ENCODE measurements at regions not wholly inside any gene's neighbourhood (a gene's known extent, or its start where the extent isn't known, plus 50 kb on each side); places are given as distances from the start of the nearest gene placed in this dataset.
A peak's percentile ranks its signal among the peaks of the same experiment; 100 is the strongest.
"Not testable (repeated sequence)": the region's sequence is repeated elsewhere in the genome, so short reads cannot be mapped to it uniquely, and the experiment has no call there.

GRCh38 chr6:6978731-6979130 lies 129.0 kb upstream of the RREB1 start:
- Mint-ChIP-seq H3K4me1 (peaks cover 5% of the 10 kb centered on the region), H3K4me3 (no peak overlapping the region), H3K27ac (no peak overlapping the region), H3K27me3 (peaks cover 6% of the 10 kb centered on the region), H3K9me3 (no peaks in the 10 kb centered on the region), H3K36me3 (no peaks in the 10 kb centered on the region)
- ATAC-seq = no peak

DNA sequence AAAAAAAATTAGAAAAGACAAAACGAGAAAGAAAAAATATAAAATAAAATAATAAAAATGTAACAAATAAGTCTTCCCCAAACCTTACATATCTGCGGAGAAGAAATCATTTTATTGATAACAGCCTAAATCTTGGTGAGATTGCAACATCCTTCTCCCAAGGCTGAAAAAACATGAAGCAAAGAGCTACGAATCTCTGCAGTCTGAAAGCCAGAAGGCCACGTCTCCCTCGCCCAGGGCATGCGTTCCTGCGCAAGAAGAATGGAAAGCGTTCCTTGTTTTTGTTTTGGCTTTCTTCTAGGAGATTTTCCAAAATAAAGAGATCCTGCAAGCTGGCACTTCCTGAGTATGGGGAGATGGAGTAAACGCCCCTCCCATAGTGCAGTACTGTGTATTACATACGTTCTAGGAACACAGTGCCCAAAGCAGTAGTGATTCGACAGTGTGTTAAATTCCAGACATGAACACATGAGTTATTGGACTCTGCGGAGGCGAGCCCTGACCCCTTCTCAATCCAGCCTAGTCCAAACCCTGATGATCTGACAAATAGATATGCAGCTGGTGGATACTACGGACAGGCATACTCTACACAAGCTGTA lies 126.7 kb upstream of the RREB1 start:
- Mint-ChIP-seq H3K36me3 (no peaks in the 10 kb centered on the region), H3K4me1 (peaks cover 5% of the 10 kb centered on the region), H3K27me3 (no peaks in the 10 kb centered on the region), H3K9me3 (no peaks in the 10 kb centered on the region), H3K4me3 (no peak overlapping the region), H3K27ac (no peak overlapping the region)
- ATAC-seq = no peak

DNA sequence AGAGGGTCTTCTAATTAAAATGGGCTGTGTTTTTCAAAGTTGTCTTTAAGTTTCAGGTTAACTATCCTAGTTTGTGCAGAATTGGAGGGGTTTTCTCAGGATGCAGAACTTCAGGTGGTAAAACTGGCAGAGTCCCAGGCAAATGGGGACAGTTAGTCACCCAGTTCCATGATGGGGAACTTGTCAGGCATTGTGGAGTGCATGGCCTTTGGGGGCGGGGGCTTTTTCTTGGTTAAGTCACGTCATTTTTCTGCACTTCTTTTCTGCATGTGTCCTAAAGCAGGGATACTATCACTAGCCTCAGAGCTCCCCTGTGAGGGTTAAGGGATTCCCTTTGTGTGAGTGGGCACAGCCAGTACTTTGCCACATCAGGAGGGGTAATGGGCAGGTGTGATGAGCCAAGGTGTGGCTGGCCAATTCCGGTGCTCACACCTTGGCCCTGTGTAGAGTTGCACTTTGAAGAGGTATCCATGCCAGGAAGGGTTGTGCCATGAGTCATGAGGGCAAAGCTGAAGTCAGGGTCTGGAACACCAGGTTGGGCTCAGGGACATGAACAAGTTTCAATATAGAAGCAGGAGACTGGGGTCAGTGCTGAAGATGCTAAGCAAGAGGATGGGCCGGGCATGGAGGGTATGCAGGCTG lies 126.0 kb upstream of the RREB1 start:
- Mint-ChIP-seq H3K9me3 (no peaks in the 10 kb centered on the region), H3K27me3 (no peaks in the 10 kb centered on the region), H3K4me3 (no peak overlapping the region), H3K27ac (no peak overlapping the region), H3K36me3 (no peaks in the 10 kb centered on the region), H3K4me1 (peaks cover 5% of the 10 kb centered on the region)
- peak; percentile 34 for ATAC-seq

DNA sequence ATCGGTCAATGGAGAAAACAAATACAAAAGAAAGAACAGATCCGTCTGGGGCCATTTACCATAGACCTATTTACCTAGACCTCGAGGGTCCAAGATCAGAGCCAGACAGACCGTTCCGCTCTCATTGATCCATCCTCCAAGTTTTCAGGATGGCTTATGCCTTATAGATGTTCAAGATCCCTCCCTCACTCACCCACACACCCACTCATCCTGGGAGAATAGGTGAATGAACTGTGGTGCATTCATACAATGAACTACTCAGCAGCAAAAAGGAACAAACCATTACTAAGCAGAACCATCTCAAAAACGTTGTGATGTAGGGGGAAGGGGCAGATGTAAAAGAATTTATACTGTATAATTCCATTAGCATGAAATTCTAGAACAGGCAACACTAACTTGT lies 125.1 kb upstream of the RREB1 start:
- no peak for ATAC-seq
- H3K27me3 Mint-ChIP-seq = no peaks in the 10 kb centered on the region
- H3K27ac Mint-ChIP-seq = no peak overlapping the region
- H3K36me3 Mint-ChIP-seq = no peaks in the 10 kb centered on the region
- no peak overlapping the region for H3K4me3 Mint-ChIP-seq
- peaks cover 6% of the 10 kb centered on the region for H3K4me1 Mint-ChIP-seq
- no peaks in the 10 kb centered on the region for H3K9me3 Mint-ChIP-seq

GRCh38 chr6:6984585-6985366 lies 123.0 kb upstream of the RREB1 start:
- H3K9me3 Mint-ChIP-seq = no peaks in the 10 kb centered on the region
- ATAC-seq = no peak
- peaks cover 11% of the 10 kb centered on the region for H3K4me1 Mint-ChIP-seq
- H3K4me3 Mint-ChIP-seq = no peak overlapping the region
- no peaks in the 10 kb centered on the region for H3K27me3 Mint-ChIP-seq
- H3K27ac Mint-ChIP-seq = no peak overlapping the region
- H3K36me3 Mint-ChIP-seq = no peaks in the 10 kb centered on the region

- Mint-ChIP-seq H3K27ac (no peak overlapping the region), H3K36me3 (no peaks in the 10 kb centered on the region), H3K27me3 (no peaks in the 10 kb centered on the region), H3K4me3 (no peak overlapping the region), H3K4me1 (peaks cover 11% of the 10 kb centered on the region), H3K9me3 (no peaks in the 10 kb centered on the region)
- no peak for ATAC-seq
Observed at GRCh38 chr6:6986344-6986743, 121.4 kb upstream of the RREB1 start.

- Mint-ChIP-seq H3K36me3 (no peaks in the 10 kb centered on the region), H3K27me3 (no peaks in the 10 kb centered on the region), H3K27ac (peak overlapping the region; percentile 41), H3K4me1 (peaks cover 6% of the 10 kb centered on the region), H3K4me3 (no peak overlapping the region), H3K9me3 (no peaks in the 10 kb centered on the region)
- ATAC-seq = peak; percentile 64
Observed at GRCh38 chr6:6987749-6988148, 120.0 kb upstream of the RREB1 start.

- H3K4me1 Mint-ChIP-seq, ATAC-seq, H3K27ac Mint-ChIP-seq, H3K36me3 Mint-ChIP-seq, H3K9me3 Mint-ChIP-seq, H3K4me3 Mint-ChIP-seq, H3K27me3 Mint-ChIP-seq: not testable (repeated sequence)
Observed at GRCh38 chr6:6990059-6990458, 117.7 kb upstream of the RREB1 start.

DNA sequence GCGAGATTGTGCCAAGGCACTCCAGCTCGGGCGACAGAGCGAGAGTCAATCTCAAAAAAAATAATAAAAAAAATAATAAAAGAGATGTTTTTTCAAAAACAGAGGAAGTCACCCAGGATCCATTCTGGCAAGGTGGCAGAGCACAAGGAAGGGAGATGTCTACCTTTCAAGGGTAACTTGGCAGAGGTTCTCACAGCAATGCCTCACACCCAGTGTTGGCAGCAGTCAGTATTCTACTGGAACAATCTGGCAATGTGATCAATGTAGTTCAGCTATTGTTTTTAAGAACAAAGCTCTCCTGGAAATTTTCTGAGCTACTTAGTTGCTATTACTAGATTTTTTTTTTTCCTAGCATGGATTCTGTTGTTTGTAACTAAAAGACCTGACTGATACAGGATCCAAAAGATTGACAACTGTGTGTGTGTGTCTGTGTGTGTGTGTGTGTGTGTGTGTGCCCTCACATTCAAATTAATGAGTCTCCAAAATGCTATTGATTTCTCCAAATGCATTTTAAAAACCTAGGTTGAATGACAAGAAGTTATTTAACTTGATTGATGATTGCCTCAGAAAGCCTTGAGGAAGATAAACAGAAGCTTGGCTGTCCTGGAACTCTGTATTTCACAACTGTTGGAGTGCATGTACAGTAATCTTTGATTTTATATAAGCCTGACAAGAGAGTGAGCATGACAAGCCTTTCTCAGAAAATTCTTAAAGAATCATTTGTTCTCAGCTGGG lies 114.1 kb upstream of the RREB1 start:
- no peak for ATAC-seq
- Mint-ChIP-seq H3K4me3 (no peak overlapping the region), H3K4me1 (no peaks in the 10 kb centered on the region), H3K36me3 (no peaks in the 10 kb centered on the region), H3K27ac (no peak overlapping the region), H3K27me3 (peaks cover 5% of the 10 kb centered on the region), H3K9me3 (no peaks in the 10 kb centered on the region)

DNA sequence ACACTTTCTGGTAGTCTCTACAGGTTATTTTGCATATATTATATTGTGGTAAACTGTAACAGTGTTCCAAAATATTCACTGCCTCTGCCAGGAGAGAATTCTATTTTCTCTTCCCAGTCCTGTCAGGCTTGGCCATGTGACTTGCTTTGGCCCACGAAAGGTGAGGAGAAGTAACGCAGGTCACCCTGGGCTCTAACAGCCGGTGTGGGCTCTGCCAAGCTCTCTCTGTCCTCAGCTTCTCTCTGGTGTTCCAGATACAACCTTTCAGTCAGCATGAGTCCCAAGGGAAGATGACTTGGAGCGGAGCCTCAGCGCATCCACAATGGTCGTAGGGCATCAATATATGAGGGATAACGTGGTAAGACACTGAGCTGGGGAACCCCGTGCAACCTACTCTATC lies 113.0 kb upstream of the RREB1 start:
- no peaks in the 10 kb centered on the region for H3K9me3 Mint-ChIP-seq
- H3K36me3 Mint-ChIP-seq = no peaks in the 10 kb centered on the region
- H3K27me3 Mint-ChIP-seq = peaks cover 5% of the 10 kb centered on the region
- ATAC-seq = no peak
- H3K4me3 Mint-ChIP-seq = no peak overlapping the region
- no peak overlapping the region for H3K27ac Mint-ChIP-seq
- H3K4me1 Mint-ChIP-seq = no peaks in the 10 kb centered on the region

GRCh38 chr6:6995328-6995727 lies 112.4 kb upstream of the RREB1 start:
- no peak for ATAC-seq
- no peaks in the 10 kb centered on the region for H3K4me1 Mint-ChIP-seq
- H3K36me3 Mint-ChIP-seq = no peaks in the 10 kb centered on the region
- H3K9me3 Mint-ChIP-seq = no peaks in the 10 kb centered on the region
- no peak overlapping the region for H3K4me3 Mint-ChIP-seq
- H3K27ac Mint-ChIP-seq = no peak overlapping the region
- peaks cover 5% of the 10 kb centered on the region for H3K27me3 Mint-ChIP-seq

DNA sequence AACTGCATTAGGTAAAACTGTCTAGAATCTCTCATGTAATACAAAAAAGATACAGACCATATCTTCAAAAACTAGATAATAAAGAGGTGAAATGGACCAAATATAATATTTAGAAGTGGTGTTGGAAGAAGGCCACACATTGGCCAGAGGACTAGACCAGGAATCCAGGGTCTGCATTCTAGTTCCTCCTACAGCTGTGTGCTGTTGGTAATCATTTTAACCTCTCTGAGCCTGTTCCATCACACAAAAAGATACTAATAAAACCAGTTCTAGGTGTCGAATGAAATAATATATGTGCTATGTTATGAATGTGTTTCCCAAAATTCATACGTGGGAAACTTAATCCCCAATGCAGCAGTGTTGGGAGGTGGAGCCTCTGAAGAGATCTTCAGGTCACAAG lies 111.6 kb upstream of the RREB1 start:
- Mint-ChIP-seq H3K4me3 (no peak overlapping the region), H3K4me1 (no peaks in the 10 kb centered on the region), H3K9me3 (no peaks in the 10 kb centered on the region), H3K27ac (no peak overlapping the region), H3K36me3 (no peaks in the 10 kb centered on the region), H3K27me3 (peaks cover 5% of the 10 kb centered on the region)
- ATAC-seq = no peak

DNA sequence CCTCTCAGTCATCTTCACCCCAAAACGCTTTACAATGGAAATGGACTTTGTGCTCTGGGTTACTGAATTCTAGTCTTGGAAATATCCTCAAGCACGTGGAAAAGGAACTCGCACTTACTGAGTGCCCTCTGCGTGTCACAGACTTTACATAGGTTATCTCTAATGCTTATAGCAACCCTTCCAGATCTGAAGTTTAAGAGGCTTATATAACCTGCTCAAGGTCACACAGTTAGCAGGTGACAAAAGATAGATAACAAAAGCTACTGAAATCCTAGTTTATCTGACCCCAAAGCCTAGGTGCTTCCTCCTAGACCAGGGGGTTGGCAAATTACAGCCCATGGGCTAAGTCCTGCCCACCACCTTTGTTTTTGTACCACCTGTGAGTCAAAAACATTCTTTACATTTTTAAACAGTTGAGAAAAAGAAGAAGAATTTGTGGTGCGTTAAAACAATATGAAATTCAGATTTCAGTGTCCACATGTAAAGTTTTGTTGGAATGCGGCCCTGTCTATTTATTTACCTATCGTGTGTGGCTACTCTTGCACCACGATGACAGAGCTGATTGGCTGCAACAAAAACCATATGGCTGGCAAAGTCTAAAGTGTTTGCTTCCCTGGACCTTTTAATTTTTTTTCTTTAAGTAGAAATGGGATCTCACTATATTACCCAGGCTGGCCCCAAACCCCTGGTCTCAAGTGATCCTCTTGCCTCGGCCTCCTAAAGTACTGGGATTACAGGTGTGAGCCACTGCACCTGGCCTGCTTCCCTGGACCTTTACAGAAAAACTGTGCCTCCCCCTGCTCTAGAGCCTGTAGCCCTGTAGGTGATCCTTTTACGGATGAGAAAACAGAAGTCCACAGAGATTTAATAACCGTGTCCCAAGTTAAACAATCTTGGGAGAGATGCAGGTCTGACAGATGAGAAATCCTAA lies 110.2 kb upstream of the RREB1 start:
- H3K36me3 Mint-ChIP-seq = no peaks in the 10 kb centered on the region

GRCh38 chr6:6998194-6998569 lies 109.6 kb upstream of the RREB1 start:
- Mint-ChIP-seq H3K4me1 (no peaks in the 10 kb centered on the region), H3K4me3 (no peak overlapping the region), H3K27me3 (peaks cover 5% of the 10 kb centered on the region), H3K9me3 (no peaks in the 10 kb centered on the region), H3K36me3 (no peaks in the 10 kb centered on the region), H3K27ac (no peak overlapping the region)
- ATAC-seq = no peak

More for the DNA sequence above, 110.2 kb upstream of the RREB1 start:
- Mint-ChIP-seq H3K27me3 (peaks cover 5% of the 10 kb centered on the region), H3K4me1 (no peaks in the 10 kb centered on the region), H3K4me3 (no peak overlapping the region), H3K27ac (no peak overlapping the region), H3K9me3 (no peaks in the 10 kb centered on the region)
- ATAC-seq = no peak
